HepG2 (cell line): ENCODE measurements at regions not wholly inside any gene's neighbourhood (a gene's known extent, or its start where the extent isn't known, plus 50 kb on each side); places are given as distances from the start of the nearest gene placed in this dataset.

ENCODE experiments used
- ATAC-seq: fragments of 200-7000 bp; cut with Tn5 transposase; 3 replicates; pipeline ENCODE4 v1.9.1; 2020; ENCODE audit warnings: mild to moderate bottlenecking, moderate library complexity
- BruUV-seq: library from RNA; stranded (reverse); fragments of 400-500 nt; replicated peaks from 2 replicates; lab custom pipeline; 2021; lab: Mats Ljungman, UMichigan
- CTCF ChIA-PET: fragments of 300-600 bp; formaldehyde crosslinking; extraction: SDS; loops from one replicate; lab custom pipeline; 2021; ENCODE audit warnings: low total read pairs, inconsistent platforms, low intra/inter-chr PET ratio; lab: Yijun Ruan, JAX
- POLR2A ChIA-PET: fragments of 350-600 bp; sonication (Branson Sonifier 250); formaldehyde crosslinking; loops from one replicate; lab custom pipeline; 2020; ENCODE audit warnings: antibody characterized with exemption, inconsistent platforms; lab: Yijun Ruan, JAX
- DNase-seq: peaks from one replicate; pipeline ENCODE4 v3.0.0-alpha.2; 2015; ENCODE audit warnings: low spot score
- FAIRE-seq: peaks from 3 replicates; lab custom pipeline; 2011; peaks lifted over from hg19 to GRCh38; lab: Jason Lieb, UNC
- H2AFZ ChIP-seq: one replicate; pipeline ENCODE4 v1.6.1; 2011; ENCODE audit warnings: low read length, inconsistent platforms
- H3K27ac ChIP-seq: fragments of 300-600 bp; 3 replicates; pipeline ENCODE4 v1.8.0; 2011; ENCODE audit warnings: mixed run types, mild to moderate bottlenecking, mixed read lengths, low read length, inconsistent platforms; ENCODE audit not compliant: insufficient read depth; ENCODE audit errors: extremely low read length
- H3K27me3 ChIP-seq, 2 experiments: fragments of 200-600 bp in 1 of 2; 2 replicates in 1 of 2; 3 replicates in 1 of 2; pipeline versions ENCODE4 v1.6.0 to v1.8.0; 2011; ENCODE audit warnings: low read length in 2 of 2, mild to moderate bottlenecking in 2 of 2, moderate library complexity in 2 of 2, inconsistent platforms in 1 of 2; ENCODE audit not compliant: insufficient read depth in 2 of 2, control insufficient read depth in 1 of 2
- H3K36me3 ChIP-seq, 2 experiments: fragments of 200-600 bp in 1 of 2; replicated peaks in 1 of 2; 2 replicates in 1 of 2; 3 replicates in 1 of 2; pipeline versions ENCODE4 v1.5.1 to v1.8.0; 2011; ENCODE audit warnings: low read length in 2 of 2, inconsistent platforms in 1 of 2; ENCODE audit not compliant: insufficient read depth in 2 of 2, control insufficient read depth in 1 of 2
- H3K4me1 ChIP-seq: 2 replicates; pipeline ENCODE4 v1.5.1; 2012; ENCODE audit warnings: low read length, inconsistent platforms; ENCODE audit not compliant: insufficient read depth
- H3K4me2 ChIP-seq: 2 replicates; pipeline ENCODE4 v1.6.0; 2011; ENCODE audit warnings: low read depth, low read length, inconsistent platforms
- H3K4me3 ChIP-seq, 3 experiments: fragments of 200-600 bp in 1 of 3; sonication (generic), shearing (Covaris generic) in 1 of 3; replicated peaks in 1 of 3; 2 replicates each; pipeline ENCODE4 v1.5.1; 2011 to 2016; ENCODE audit warnings: low read length in 3 of 3, inconsistent platforms in 2 of 3, low read depth in 2 of 3, mild to moderate bottlenecking in 2 of 3, control low read depth in 1 of 3, mixed read lengths in 1 of 3; ENCODE audit not compliant: insufficient read depth in 1 of 3
- H3K79me2 ChIP-seq: one replicate; pipeline ENCODE4 v1.6.1; 2011; ENCODE audit warnings: low read length, inconsistent platforms; ENCODE audit not compliant: insufficient read depth
- H3K9ac ChIP-seq: 2 replicates; pipeline ENCODE4 v1.6.0; 2011; ENCODE audit warnings: mild to moderate bottlenecking, low read depth, low read length, inconsistent platforms; ENCODE audit not compliant: insufficient read depth
- H3K9me3 ChIP-seq: 2 replicates; pipeline ENCODE4 v1.5.1; 2012; ENCODE audit warnings: mild to moderate bottlenecking, low read length
- H4K20me1 ChIP-seq: 2 replicates; pipeline ENCODE4 v1.6.0; 2011; ENCODE audit warnings: inconsistent platforms, mild to moderate bottlenecking, low read length, moderate library complexity; ENCODE audit not compliant: insufficient read depth
- AKAP8 ChIP-seq: sonication (generic); formaldehyde crosslinking; IDR thresholded peaks from 2 replicates; pipeline ENCODE4 v1.5.1; 2020; ENCODE audit warnings: mild to moderate bottlenecking, missing genetic modification reagents
- MED8 ChIP-seq: sonication (generic); formaldehyde crosslinking; IDR thresholded peaks from 2 replicates; pipeline ENCODE4 v1.8.1; 2023; ENCODE audit warnings: mild to moderate bottlenecking, missing genetic modification reagents; ENCODE audit not compliant: insufficient replicate concordance
- MXD4 ChIP-seq: IDR thresholded peaks from 2 replicates; pipeline ENCODE4 v1.6.1; 2016; ENCODE audit warnings: mild to moderate bottlenecking, missing biosample characterization, missing genetic modification reagents
- RBFOX2 ChIP-seq: fragments of 200-400 bp; formaldehyde crosslinking; IDR thresholded peaks from 2 replicates; pipeline ENCODE4 v1.6.1; 2017; ENCODE audit warnings: low read depth, mild to moderate bottlenecking, low read length
- SATB2 ChIP-seq: sonication (generic); formaldehyde crosslinking; IDR thresholded peaks from 2 replicates; pipeline ENCODE4 v1.5.0; 2020; ENCODE audit warnings: missing genetic modification reagents
- SOX5 ChIP-seq: IDR thresholded peaks from 2 replicates; pipeline ENCODE4 v1.6.1; 2016; ENCODE audit warnings: borderline replicate concordance
- SP5 ChIP-seq: IDR thresholded peaks from 2 replicates; pipeline ENCODE4 v1.6.1; 2016; ENCODE audit warnings: low read depth, borderline replicate concordance
- TEAD3 ChIP-seq: optimal IDR thresholded peaks from 2 replicates; pipeline ENCODE3; 2016; ENCODE audit warnings: borderline replicate concordance
- XBP1 ChIP-seq: sonication (generic); formaldehyde crosslinking; IDR thresholded peaks from 2 replicates; pipeline ENCODE4 v1.5.0; 2020; ENCODE audit warnings: missing genetic modification reagents
- ZBTB1 ChIP-seq: sonication (generic); formaldehyde crosslinking; IDR thresholded peaks from 2 replicates; pipeline ENCODE4 v1.4.0; 2020; ENCODE audit warnings: missing genetic modification reagents, borderline replicate concordance
- ZC3H13 ChIP-seq: sonication (generic); formaldehyde crosslinking; IDR thresholded peaks from 2 replicates; pipeline ENCODE4 v1.8.1; 2023; ENCODE audit warnings: mild to moderate bottlenecking, missing genetic modification reagents, moderate library complexity
- ZNF263 ChIP-seq: sonication (generic); formaldehyde crosslinking; IDR thresholded peaks from 2 replicates; pipeline ENCODE4 v1.4.0; 2020; ENCODE audit warnings: missing genetic modification reagents
- ZNF329 ChIP-seq: sonication (generic); formaldehyde crosslinking; IDR thresholded peaks from 2 replicates; pipeline ENCODE4 v1.9.0; 2021; ENCODE audit warnings: low read depth, mild to moderate bottlenecking, missing genetic modification reagents
- ZNF367 ChIP-seq: sonication (generic); formaldehyde crosslinking; IDR thresholded peaks from 2 replicates; pipeline ENCODE4 v1.4.0; 2020; ENCODE audit warnings: missing genetic modification reagents, borderline replicate concordance
- ZSCAN29 ChIP-seq: sonication (generic); formaldehyde crosslinking; conservative IDR thresholded peaks from 2 replicates; pipeline ENCODE4 v1.4.0; 2020; ENCODE audit warnings: mild to moderate bottlenecking, missing genetic modification reagents
- WGBS: methylation state at CpG from one replicate; pipeline ENCODE4 v1.1.6; 2017; ENCODE audit warnings: low lambda C conversion rate; 5-methylcytosine and 5-hydroxymethylcytosine counted together
- in situ Hi-C: cut with HindIII; loops from 2 replicates; pipeline ENCODE4 v1.10.0; 2017; ENCODE audit warnings: low pct_unique_long_range_greater_than_20kb; ENCODE audit not compliant: extremely low pct_ligation_motif_present
- intact Hi-C: fragments of 100-400 bp; cut with micrococcal nuclease; formaldehyde crosslinking; loops from one replicate; pipeline ENCODE4 v1.10.0; 2022; ENCODE audit not compliant: unreplicated experiment
- TF ChIP-seq, protein P1 (sequence below): sonication (generic); formaldehyde crosslinking; IDR thresholded peaks from 2 replicates; pipeline ENCODE4 v1.4.0; 2020; ENCODE audit warnings: mild to moderate bottlenecking, missing genetic modification reagents

GRCh38 chr3:43998836-43999727 lies 242.6 kb upstream of the TOPAZ1 start:
- intact Hi-C loops: no loop called here
- H3K9ac ChIP-seq: no peak overlapping the region
- ATAC-seq: no peak
- TF ChIP-seq RBFOX2: no peak
- TF ChIP-seq ZBTB1 (CRISPR knock-in tag): no peak
- no peak for TF ChIP-seq AKAP8 (CRISPR knock-in tag)
- TF ChIP-seq ZNF329: no peak
- TF ChIP-seq TEAD3 (CRISPR knock-in tag): no peak
- no peak for TF ChIP-seq SATB2 (CRISPR knock-in tag)
- TF ChIP-seq SOX5: no peak
- TF ChIP-seq XBP1: no peak
- no peak for TF ChIP-seq ZNF263 (CRISPR knock-in tag)
- TF ChIP-seq, protein P1, sequence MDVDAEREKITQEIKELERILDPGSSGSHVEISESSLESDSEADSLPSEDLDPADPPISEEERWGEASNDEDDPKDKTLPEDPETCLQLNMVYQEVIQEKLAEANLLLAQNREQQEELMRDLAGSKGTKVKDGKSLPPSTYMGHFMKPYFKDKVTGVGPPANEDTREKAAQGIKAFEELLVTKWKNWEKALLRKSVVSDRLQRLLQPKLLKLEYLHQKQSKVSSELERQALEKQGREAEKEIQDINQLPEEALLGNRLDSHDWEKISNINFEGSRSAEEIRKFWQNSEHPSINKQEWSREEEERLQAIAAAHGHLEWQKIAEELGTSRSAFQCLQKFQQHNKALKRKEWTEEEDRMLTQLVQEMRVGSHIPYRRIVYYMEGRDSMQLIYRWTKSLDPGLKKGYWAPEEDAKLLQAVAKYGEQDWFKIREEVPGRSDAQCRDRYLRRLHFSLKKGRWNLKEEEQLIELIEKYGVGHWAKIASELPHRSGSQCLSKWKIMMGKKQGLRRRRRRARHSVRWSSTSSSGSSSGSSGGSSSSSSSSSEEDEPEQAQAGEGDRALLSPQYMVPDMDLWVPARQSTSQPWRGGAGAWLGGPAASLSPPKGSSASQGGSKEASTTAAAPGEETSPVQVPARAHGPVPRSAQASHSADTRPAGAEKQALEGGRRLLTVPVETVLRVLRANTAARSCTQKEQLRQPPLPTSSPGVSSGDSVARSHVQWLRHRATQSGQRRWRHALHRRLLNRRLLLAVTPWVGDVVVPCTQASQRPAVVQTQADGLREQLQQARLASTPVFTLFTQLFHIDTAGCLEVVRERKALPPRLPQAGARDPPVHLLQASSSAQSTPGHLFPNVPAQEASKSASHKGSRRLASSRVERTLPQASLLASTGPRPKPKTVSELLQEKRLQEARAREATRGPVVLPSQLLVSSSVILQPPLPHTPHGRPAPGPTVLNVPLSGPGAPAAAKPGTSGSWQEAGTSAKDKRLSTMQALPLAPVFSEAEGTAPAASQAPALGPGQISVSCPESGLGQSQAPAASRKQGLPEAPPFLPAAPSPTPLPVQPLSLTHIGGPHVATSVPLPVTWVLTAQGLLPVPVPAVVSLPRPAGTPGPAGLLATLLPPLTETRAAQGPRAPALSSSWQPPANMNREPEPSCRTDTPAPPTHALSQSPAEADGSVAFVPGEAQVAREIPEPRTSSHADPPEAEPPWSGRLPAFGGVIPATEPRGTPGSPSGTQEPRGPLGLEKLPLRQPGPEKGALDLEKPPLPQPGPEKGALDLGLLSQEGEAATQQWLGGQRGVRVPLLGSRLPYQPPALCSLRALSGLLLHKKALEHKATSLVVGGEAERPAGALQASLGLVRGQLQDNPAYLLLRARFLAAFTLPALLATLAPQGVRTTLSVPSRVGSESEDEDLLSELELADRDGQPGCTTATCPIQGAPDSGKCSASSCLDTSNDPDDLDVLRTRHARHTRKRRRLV (CRISPR knock-in tag): no peak
- no peak for TF ChIP-seq MXD4 (CRISPR knock-in tag)
- no peak for TF ChIP-seq ZC3H13 (CRISPR knock-in tag)
- TF ChIP-seq MED8 (CRISPR knock-in tag): no peak
- no peak for TF ChIP-seq SP5 (CRISPR knock-in tag)
- TF ChIP-seq ZNF367 (CRISPR knock-in tag): no peak
- no peak for TF ChIP-seq ZSCAN29

More at GRCh38 chr3:43998836-43999727, 242.6 kb upstream of the TOPAZ1 start:
- FAIRE-seq (no peak), DNase-seq (no peak)
- WGBS: 76% methylated on average over 53 of the region's 93 CpGs
- H3K27ac ChIP-seq: no peak overlapping the region
- no peaks in the 10 kb centered on the region for H3K36me3 ChIP-seq
- in situ Hi-C loops: no loop called here
- no peaks in the 10 kb centered on the region for H3K4me1 ChIP-seq
- peaks cover 2 to 46% of the 10 kb centered on the region in 2 experiments; a peak in 4 of 5 replicates for H3K27me3 ChIP-seq
- no TSS peak for BruUV-seq
- H4K20me1 ChIP-seq: no peaks in the 10 kb centered on the region
- H3K9me3 ChIP-seq: no peaks in the 10 kb centered on the region
- no peak overlapping the region for H3K4me2 ChIP-seq
- H3K79me2 ChIP-seq: no peaks in the 10 kb centered on the region
- ChIA-PET POLR2A (no interaction called here), CTCF (no interaction called here)
- no peak overlapping the region for H3K4me3 ChIP-seq
- no peak overlapping the region for H2AFZ ChIP-seq
